ENCODE measurements at regions not wholly inside any gene's neighbourhood (a gene's known extent, or its start where the extent isn't known, plus 50 kb on each side); places are given as distances from the start of the nearest gene placed in this dataset.

DNA sequence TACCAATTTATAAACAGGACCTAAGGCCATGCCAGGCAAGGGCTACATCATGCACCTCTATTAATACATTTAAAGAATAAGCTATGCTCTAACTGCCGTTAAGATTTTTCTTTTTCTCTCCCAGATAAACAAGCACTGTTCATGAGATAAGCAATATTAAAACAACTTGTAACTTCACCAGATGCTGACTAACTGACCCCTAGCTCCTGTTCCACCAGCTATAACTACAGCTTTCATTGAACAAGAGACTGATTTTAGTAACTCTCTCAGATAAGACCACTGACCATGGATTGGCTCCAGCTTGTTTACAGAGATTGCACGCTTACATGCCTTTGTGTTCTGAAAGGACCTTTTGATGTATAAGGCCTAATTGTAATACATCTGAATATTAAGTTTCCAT, 540.7 kb upstream of the NECTIN3 start:
- DNase-seq (ENCODE audit: low read depth): no peak

DNA sequence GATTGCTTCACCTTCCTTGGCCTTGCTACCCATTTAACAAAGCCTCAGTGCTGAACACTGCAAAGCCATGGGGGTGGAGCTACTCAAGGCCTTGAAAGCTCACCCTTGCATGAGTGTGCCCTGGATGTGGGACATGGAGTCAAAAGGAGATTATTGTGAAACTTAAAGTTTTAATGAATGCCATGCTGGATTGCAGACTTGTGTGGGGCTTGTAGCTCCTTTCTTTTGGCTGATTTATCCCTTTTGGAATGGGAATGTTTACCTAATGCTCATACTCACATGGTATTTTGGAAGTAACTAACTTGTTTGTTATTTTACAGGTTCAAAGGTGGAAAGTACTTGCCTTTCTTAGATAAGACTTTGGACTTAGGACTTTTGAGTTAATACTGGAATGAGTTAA, 538.5 kb upstream of the NECTIN3 start:
- peak; percentile 49 for DNase-seq (ENCODE audit: low read depth)

DNA sequence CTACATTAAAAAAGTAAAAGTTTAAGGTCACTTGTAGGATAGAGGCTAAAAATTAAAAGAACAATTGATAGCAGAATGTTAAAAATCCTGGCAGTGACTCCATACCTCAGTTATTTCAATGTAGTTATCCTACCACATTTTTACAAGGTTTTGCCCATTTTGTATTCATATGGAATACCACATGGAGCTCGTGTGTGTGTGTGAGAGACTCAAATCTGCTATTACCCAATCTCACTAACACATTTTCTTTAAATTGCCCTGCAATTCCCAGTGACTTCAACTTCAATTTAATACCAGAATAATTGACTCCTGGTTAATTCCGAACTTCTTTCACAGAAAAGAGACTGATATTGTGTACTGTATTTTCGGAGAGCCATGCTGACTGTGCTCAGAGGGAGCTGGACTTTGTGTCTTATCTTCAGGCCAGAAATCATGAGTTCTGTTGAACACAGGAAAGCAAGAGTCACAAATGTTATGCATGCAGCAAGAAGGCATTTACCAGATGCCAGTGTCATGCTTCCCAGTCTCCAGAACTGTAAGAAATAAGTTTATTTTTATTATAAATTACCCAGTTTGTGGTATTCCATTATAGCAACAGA, 529.0 kb upstream of the NECTIN3 start:
- no peak for DNase-seq (ENCODE audit: low read depth)

DNA sequence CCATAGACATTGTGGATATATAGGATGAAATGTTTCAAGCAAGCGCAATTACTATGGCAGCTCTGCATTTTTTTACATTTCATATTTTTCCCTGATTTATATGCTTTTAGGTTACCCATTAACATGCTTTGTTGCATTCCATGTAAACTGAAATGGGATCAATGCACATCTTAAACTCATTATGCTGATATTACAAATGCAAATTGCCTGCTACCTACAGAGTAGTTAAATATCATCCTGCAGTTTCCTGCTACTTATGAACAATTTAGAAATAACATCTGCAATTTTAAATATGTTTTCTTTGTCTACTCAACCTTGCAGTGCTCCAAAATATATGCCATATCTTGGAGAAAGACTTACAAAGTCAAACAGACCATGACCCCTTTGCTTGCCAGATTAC, 526.9 kb upstream of the NECTIN3 start:
- no peak for DNase-seq (ENCODE audit: low read depth)

DNA sequence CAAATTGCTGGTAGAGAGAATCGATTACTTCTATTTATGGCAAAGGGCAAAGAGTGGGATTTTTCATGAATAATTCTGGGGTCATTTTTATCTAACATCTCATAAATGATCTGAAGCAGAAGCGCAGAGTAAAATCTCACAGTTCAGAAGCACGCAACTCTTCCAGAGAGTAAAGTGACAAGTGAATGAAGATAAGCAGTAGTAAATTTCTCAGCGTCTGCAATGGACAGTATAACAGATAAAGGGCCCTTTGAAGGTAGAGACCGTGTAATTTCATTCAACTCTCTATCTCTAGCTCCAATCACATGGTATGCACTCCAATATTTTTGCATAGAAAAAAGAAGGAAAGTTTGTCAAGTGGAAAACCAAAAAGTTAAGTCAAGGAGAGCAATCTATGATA, 521.1 kb upstream of the NECTIN3 start:
- DNase-seq (ENCODE audit: low read depth): no peak

DNA sequence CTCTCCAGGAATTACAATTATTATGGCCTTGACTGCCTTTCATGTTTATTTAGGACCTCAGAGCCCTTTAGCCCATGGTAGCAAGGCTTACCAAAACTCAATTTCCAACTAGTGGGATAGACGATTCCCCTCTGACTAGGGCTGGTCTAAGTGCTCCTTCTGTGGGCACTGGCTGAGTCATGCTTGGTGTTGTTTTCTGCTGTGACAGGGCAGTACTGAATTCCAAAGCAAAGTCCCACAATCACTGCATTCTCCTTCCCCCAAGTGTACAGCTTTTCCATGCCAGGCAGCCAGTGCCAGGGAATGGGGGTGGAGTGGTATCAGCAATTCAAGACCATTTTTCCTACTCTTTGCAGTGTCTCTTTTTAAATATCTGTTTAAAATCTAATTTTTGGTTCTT, 509.0 kb upstream of the NECTIN3 start:
- no peak for DNase-seq (ENCODE audit: low read depth)

DNA sequence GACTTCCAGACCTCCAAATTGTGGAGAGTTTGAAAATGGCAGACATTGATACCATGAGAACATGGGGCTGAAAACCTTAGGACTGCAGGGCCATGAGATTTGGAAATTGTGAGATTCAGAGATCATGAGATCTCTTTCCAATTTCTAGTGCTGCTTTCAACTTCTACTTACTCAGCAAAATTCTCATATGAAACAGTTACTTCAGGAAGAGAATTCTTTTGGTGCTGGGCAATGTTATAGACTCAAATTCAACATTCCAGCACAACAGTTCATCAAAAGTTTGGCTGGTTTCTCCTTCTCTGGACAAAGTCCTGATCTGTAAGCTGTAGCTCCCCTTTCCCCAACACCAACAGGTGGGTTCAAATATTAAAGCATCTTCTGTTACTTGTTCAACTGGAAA, 506.9 kb upstream of the NECTIN3 start:
- no peak for DNase-seq (ENCODE audit: low read depth)

DNA sequence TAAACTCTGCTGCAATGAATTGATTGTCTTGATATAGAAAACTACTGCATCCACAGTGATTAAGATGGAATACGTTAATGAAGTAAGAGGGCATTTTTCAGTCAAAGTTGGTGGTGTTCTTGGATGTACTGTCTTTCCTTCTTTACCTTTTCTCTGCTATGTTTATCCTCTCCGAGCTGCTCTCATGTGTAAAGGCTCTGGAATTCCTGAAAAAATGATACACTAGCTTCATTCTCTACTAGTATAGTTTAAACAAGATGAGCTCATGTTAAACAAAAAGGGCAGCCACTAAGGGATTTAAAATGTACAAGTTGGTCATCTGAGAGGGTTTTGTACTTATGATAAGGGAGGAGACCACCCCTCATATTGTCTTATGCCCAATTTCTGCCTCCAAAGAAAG, 504.6 kb upstream of the NECTIN3 start:
- no peak for DNase-seq (ENCODE audit: low read depth)

DNA sequence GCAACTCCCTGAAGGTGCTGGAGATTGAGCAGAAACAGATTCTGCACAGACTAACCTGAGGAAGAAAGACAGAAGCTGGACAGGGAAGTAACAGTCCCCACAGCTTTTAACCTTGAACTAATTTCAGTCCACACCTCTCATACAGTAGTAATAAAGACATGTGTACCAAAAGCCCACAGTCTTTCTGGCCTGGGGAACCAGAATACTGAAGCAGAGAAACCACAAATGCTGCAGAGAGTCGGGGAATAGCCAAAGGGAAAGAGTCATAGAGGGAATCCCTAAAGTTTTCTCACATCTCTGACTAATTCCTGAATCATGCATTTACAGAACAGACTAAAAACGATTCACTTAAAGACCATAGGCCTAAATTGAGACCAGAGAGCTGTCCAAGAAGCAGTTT, 503.4 kb upstream of the NECTIN3 start:
- peak; percentile 47 for DNase-seq (ENCODE audit: low read depth)

DNA sequence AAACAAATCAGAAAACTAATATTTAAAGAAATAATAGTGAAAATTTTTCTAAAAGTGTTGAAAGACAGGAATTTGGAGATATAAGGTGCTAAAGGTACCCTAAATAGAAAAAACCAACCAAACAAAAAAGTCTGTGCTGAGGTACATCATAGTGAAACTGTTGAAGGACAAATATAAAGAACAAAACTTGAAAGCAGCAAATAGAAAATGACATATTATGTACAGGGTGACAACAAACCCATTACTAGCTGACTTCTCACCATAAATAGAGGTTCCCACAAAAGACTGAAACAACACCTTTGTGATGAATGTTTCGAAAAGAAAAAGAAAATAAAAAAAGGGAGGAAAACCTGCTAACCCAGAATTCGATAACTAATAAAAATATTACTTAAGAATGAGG, 502.5 kb upstream of the NECTIN3 start:
- no peak for DNase-seq (ENCODE audit: low read depth)

DNA sequence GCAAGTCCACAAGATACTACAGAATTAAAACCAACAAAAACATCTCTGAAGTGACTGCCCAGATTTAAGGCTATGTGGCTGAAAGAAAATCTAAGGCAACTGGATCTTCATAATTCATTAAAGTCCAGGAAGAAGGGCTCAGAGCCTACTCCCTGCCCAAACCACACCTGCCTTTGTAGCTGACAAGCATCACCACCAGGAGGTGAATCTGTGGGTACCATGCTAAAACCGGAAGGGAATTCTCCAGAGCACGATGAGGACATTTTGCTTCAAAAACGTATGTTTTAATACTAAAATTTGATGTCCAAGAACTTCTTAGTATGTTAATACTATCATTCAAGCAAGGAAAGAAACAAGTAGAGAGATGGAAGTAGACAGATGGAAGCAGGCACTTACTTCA, 495.9 kb upstream of the NECTIN3 start:
- no peak for DNase-seq (ENCODE audit: low read depth)

DNA sequence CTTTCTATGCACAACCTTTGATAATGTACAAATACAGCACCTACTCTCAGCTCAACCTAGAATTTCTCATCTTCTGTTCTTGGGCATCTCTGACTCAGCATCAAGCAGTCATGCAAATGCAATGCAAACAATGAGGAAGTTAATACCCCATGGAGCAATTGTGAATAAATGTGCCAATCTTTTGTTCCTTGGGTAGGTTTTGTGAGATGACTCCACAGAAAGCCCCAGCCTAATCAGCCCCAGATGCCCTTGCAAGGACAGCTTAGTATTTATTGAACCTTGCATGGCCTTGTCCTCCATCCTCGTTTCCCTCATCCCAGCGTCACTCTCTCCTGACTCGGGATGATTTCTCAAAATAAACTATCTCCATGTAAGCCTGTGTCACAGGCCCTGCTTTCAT, 494.7 kb upstream of the NECTIN3 start:
- peak; percentile 92 for DNase-seq (ENCODE audit: low read depth)

DNA sequence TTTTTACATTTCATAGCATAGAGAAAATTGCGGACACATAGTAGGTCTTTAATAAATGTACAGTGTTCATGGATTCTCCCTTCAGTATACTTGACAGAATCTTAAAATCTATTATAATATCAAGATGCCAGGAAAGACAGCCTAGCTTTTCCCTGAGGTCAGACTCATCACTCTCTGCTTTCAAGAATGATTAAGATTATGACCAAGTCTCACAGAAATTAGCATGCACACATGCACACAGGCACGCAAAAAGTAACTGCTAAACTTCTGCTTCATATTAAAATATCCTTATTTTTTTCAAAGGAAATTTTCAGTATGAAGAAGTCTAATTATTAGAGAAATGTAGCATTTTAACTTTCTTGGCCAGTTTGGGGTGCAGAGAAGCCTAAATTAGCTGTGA, 493.8 kb upstream of the NECTIN3 start:
- no peak for DNase-seq (ENCODE audit: low read depth)

DNA sequence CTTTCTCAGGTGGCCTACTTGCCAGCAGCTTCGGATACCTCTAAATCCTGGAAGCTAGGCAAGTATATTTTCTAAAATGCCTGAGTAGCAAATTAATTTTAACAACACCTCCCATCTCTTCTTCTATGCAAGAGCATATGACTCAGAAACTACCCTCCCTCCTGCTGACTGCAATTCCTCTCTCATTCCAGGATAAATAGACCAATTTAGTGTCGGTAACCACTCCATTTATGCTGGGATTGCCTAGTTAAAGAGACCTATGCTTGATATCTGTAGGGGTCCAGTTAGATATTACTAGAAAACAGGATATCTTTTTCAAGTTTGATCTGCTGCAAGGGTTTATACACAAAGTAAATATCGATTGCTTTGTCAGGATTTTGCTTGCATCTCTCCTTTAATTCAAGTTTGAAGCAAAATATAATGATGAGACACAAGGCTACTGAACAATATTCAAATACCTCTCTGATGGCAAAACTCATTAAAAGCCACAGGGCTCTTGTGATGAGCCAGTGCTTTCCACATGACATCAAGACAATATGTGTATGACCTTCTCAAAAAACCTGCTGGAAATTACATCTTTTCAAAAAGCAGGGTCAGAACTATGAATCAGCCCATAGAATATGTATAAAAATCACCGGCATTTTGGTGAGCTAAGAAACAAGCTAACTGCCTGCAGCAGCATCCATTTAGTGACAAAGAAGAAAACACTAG, 491.6 kb upstream of the NECTIN3 start:
- DNase-seq (ENCODE audit: low read depth): peak; percentile 42

DNA sequence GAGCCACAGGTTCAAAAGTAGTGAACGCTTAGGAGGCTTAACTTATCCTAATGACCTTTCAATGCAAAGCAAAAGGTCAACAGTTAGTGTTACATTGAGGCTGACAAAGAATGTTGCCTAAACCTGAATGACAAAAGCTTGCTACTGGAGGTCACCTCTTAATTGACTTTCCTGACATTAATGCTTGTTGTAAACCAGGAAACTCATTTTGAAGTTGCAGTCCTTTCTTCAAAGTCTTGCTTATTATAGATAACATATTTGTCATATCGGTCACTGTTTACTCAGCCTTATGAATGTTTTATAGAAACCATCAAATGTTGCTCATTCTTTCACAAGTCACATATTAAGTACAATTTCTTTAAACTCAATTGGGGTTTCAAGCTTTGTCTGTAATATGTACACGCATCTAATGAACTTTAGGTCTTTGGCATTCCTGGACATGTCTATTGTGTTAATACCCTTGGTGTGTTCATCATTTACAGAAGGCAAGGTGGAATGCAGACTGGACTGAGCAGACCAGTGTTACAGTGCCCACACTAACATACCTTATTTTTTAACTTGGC, 488.2 kb upstream of the NECTIN3 start:
- DNase-seq (ENCODE audit: low read depth): no peak

DNA sequence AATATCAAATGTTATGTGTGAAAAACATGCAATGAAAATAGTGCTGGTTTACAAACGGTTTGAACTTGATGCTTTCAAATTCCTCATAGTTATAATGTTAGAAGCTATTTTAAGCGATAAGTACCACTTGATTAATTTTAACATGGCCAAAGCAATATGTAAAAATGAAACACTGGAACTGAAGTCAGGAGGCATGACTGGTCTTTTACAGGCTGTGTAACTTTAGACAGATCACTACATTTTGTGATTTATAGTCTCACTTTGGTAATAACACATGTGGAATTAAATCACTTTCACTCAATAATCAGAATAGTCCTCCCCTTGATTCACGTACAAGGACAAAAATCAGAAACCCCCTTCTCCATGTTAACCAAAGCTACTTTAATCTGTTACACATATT, 482.7 kb upstream of the NECTIN3 start:
- no peak for DNase-seq (ENCODE audit: low read depth)

DNA sequence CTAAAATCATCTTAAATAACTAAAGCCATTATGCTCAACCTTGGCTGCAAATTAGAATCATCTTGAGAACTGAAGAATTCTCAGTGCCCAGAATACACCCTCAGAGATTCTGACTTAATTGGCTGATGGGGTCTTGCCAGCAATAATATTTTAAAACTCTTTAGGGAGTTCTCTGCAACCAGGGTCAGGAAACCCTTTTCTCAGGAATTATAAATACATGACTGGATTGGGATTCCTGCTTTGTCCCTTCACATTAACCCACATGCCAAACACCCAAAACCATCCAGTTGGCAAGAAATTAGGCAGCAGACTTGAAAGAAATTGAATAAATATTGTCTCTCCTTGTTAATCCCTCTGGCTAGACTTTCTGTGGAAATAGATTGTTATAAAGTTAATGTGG, 482.3 kb upstream of the NECTIN3 start:
- DNase-seq (ENCODE audit: low read depth): no peak

DNA sequence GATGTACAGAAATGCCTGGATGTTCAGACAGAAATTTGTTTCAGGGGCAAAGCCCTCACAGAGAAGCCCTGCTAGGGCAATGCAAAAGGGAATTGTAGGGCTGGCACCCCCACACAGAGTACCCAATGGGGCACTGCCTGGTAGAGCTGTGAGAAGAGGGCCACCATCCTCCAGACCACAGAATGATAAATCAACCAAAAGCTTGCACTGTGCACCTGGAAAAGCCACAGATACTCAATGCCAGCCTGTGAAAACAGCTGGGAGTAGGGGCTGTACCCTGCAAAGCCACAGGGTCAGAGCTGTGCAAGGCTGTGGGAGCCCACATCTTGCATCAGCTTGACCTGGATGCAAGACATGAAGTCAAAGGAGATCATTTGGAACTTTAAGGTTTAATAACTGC, 477.9 kb upstream of the NECTIN3 start:
- DNase-seq (ENCODE audit: low read depth): no peak

DNA sequence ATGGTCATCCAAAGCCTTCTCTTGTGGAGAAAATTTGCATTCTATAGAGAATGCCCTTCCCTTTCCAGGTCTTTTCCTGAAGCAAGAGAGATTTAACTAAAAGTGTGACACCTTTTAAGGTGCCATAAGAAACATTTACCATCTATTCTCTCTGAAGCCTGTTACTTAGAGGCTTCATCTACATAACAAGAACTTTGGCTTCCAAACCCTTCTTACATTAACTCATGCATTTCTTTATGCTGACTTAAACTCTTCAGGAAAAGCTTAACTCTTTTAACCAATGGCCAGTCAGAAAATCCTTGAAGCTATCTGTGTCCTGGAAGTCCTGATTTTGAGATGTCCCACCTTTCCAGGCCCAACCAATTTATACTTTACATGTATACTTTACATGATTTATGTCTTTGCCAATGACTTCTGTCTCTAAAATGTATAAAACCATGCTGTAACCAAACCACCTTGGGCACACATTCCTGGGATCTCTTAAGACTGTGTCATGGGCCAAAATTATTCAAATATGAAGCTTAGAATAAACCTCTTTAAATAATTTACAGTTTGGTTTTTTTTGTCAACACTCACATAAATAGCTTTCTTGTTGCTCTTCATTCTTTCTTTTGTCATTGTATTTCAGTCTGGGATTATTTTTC, 472.6 kb upstream of the NECTIN3 start:
- no peak for DNase-seq (ENCODE audit: low read depth)

DNA sequence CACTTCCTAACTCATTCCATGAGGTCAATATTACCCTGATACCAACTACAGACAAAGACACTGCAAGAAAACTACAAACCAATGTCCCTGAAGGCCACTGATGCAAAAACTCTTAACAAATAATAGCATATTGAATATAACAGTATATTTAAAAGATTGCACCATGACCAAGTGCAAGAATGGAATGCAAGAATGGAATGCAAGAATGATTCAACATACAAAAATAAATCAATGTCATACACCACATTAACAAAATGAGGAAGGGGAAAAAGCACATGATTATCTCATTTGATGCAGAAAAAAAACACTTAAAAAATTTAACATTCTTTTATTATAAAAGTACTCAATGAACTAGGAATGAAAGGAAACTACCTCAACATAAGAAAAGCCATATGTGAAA, 463.1 kb upstream of the NECTIN3 start:
- DNase-seq (ENCODE audit: low read depth): no peak

DNA sequence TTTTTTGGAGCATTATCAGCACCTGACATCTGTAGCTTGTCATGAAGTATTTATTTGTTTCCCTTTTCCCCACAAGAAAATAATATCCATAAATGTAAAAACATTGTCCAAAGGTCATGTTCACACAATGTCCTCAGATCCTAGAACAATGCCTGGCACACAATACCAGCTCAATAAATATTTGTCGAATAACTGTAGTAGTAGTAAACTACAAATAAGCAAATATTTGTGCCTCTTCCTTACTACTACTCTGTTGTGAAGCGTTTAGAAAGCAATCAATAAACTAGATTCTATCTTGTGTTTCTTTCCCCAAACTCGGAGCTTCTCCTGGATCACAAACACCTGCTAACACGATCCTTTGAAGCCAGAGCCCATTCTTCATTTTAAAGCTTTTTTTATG, 459.6 kb upstream of the NECTIN3 start:
- no peak for DNase-seq (ENCODE audit: low read depth)

DNA sequence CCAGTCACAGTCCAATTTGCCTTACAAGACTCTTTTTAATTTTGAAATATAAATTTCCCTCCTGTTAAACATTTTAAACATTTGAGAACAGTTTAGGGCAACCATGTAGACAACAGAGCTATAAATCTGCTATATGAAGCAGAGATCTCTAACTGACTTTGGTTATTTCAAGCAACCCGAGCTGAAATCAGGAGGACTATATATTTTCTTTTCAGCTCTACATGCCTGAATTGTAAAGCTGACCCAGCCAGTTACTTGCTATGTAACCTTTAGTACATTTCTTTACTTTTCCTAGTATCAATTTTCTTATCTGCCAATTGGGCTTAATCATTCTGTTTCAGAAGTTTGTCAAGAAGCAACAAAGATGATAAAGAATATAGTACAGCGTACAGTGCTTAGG, 457.4 kb upstream of the NECTIN3 start:
- DNase-seq (ENCODE audit: low read depth): no peak

DNA sequence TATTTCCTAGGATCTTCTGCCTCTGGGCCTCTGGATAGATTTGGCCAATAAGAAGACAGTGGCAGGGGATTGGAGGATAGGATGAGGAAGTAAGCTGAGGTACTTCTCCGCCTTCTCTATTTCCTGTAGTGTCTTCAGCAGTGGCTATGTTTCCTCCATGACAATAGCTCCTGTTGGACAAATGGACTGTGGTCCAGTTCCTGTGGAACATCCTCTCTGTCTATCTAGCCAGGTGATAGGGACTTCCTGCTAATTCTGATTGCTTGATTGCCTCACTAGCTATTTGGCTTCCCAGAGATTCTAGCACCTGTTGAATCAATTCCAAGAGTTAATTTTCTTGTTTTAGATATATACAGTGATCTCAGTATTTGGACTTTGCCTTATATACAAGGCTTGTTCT, 456.2 kb upstream of the NECTIN3 start:
- DNase-seq (ENCODE audit: low read depth): no peak
